Ovary (tissue), 3 donors: ENCODE measurements at regions not wholly inside any gene's neighbourhood (a gene's known extent, or its start where the extent isn't known, plus 50 kb on each side); places are given as distances from the start of the nearest gene placed in this dataset.

Experiments
- CTCF ChIP-seq, 3 donors: fragments of 450-650 bp in 2 of 3; fragments of 200-600 bp in 1 of 3; IDR thresholded peaks; one replicate each; pipeline versions ENCODE4 v1.5.1 to v1.8.0; 2016 to 2022; ENCODE audit warnings: antibody characterized with exemption in 3 of 3, mild to moderate bottlenecking in 1 of 3
- POLR2A ChIP-seq: fragments of 450-650 bp; IDR thresholded peaks from one replicate; pipeline ENCODE4 v1.6.1; 2017; ENCODE audit warnings: antibody characterized with exemption, mild to moderate bottlenecking, moderate library complexity
- donor health status: DM: no; HTN: no; CAD: no.

- TF ChIP-seq CTCF (IDR thresholded peaks at IDR 0.05) (no peak), POLR2A (no peak)
Measured at GRCh38 chr2:209029249-209029648, 394.6 kb upstream of the MAP2 start.
